HCT116 (cell line): ENCODE measurements at regions not wholly inside any gene's neighbourhood (a gene's known extent, or its start where the extent isn't known, plus 50 kb on each side); places are given as distances from the start of the nearest gene placed in this dataset.

Source experiments
- ATAC-seq: fragments of 200-7000 bp; cut with Tn5 transposase; 2 replicates; pipeline ENCODE4 v1.9.1; 2020; ENCODE audit warnings: mild to moderate bottlenecking, moderate library complexity
- BruUV-seq: library from RNA; stranded (reverse); fragments of 400-500 nt; replicated peaks from 2 replicates; lab custom pipeline; 2021; lab: Mats Ljungman, UMichigan
- CTCF ChIA-PET: fragments of 300-600 bp; sonication (Branson Sonifier 250); formaldehyde crosslinking; loops from one replicate; lab custom pipeline; 2021; ENCODE audit warnings: antibody characterized with exemption; lab: Charles Lee
- POLR2A ChIA-PET: fragments of 300-600, 350-600 bp; sonication (Branson Sonifier 250); formaldehyde crosslinking; loops from one replicate; lab custom pipeline; 2021; ENCODE audit warnings: antibody characterized with exemption; lab: Charles Lee
- RAD21 ChIA-PET, 2 experiments: fragments of 300-600 bp; sonication (Branson Sonifier 250); formaldehyde crosslinking; loops; one replicate each; lab custom pipeline; 2023; ENCODE audit warnings: low total read pairs in 2 of 2; ENCODE audit not compliant: uncharacterized antibody in 2 of 2, unreplicated experiment in 2 of 2, low non-redundant PET in 1 of 2; lab: Charles Lee
- DNase-seq: peaks from one replicate; pipeline ENCODE4 v3.0.0-alpha.2; 2010; ENCODE audit warnings: low read depth, low spot score
- H2AFZ ChIP-seq: fragments of 200-600 bp; shearing (Covaris generic), sonication (generic); 2 replicates; pipeline ENCODE4 v1.6.1; 2017; ENCODE audit warnings: low read depth, mixed run types, mixed read lengths, antibody characterized with exemption, low read length; ENCODE audit not compliant: poor library complexity, severe bottlenecking
- H3K27ac ChIP-seq: 2 replicates; pipeline ENCODE4 v1.5.1; 2012; ENCODE audit warnings: low read depth, low read length
- H3K27me3 ChIP-seq: fragments of 200-600 bp; sonication (generic); 2 replicates; pipeline ENCODE4 v1.6.1; 2016; ENCODE audit warnings: mixed run types, low read length, mixed read lengths; ENCODE audit not compliant: insufficient read depth
- H3K36me3 ChIP-seq, 2 experiments: fragments of 200-500 bp in 1 of 2; fragments of 200-600 bp in 1 of 2; sonication (Bioruptor generic) in 1 of 2; sonication (generic) in 1 of 2; 2 replicates each; pipeline versions ENCODE4 v1.5.1 to v1.6.1; 2014 to 2016; ENCODE audit warnings: low read length in 2 of 2, inconsistent platforms in 1 of 2, mixed read lengths in 1 of 2, mixed run types in 1 of 2; ENCODE audit not compliant: insufficient read depth in 2 of 2, control insufficient read depth in 1 of 2
- H3K4me1 ChIP-seq, 2 experiments: fragments of 200-600 bp in 1 of 2; sonication (generic) in 1 of 2; 2 replicates each; pipeline versions ENCODE4 v1.5.1 to v1.6.1; 2012 to 2017; ENCODE audit warnings: low read length in 2 of 2, inconsistent platforms in 1 of 2, mild to moderate bottlenecking in 1 of 2, mixed read lengths in 1 of 2, mixed run types in 1 of 2, moderate library complexity in 1 of 2; ENCODE audit not compliant: insufficient read depth in 2 of 2, control insufficient read depth in 1 of 2
- H3K4me2 ChIP-seq: fragments of 200-600 bp; sonication (generic); 2 replicates; pipeline ENCODE4 v1.6.1; 2017; ENCODE audit warnings: mixed run types, low read length, mixed read lengths
- H3K4me3 ChIP-seq, 2 experiments: fragments of 200-600 bp in 1 of 2; sonication (generic) in 1 of 2; replicated peaks in 1 of 2; 2 replicates each; pipeline ENCODE4 v1.5.1; 2011 to 2016; ENCODE audit warnings: low read length in 2 of 2, control low read depth in 1 of 2, low read depth in 1 of 2, mild to moderate bottlenecking in 1 of 2, mixed read lengths in 1 of 2, mixed run types in 1 of 2
- H3K79me2 ChIP-seq: fragments of 200-600 bp; sonication (generic); 2 replicates; pipeline ENCODE4 v1.6.1; 2017; ENCODE audit warnings: mild to moderate bottlenecking, mixed run types, low read length, moderate library complexity, mixed read lengths; ENCODE audit not compliant: insufficient read depth
- H3K9ac ChIP-seq: fragments of 200-600 bp; sonication (generic); 2 replicates; pipeline ENCODE4 v1.6.1; 2016; ENCODE audit warnings: low read length, mixed read lengths
- H3K9me2 ChIP-seq: fragments of 200-600 bp; sonication (generic), shearing (Covaris generic); 2 replicates; pipeline ENCODE4 v1.6.1; 2017; ENCODE audit warnings: mixed run types, mild to moderate bottlenecking, moderate library complexity; ENCODE audit not compliant: insufficient read depth
- H3K9me3 ChIP-seq, 2 experiments: fragments of 200-500 bp in 1 of 2; fragments of 200-600 bp in 1 of 2; sonication (Bioruptor generic) in 1 of 2; sonication (generic) in 1 of 2; 2 replicates each; pipeline ENCODE4 v1.6.1; 2014 to 2017; ENCODE audit warnings: low read length in 2 of 2, mixed read lengths in 2 of 2, inconsistent platforms in 1 of 2, low read depth in 1 of 2, mild to moderate bottlenecking in 1 of 2, mixed run types in 1 of 2, moderate library complexity in 1 of 2; ENCODE audit not compliant: control insufficient read depth in 1 of 2, insufficient read depth in 1 of 2
- H4K20me1 ChIP-seq: fragments of 200-600 bp; sonication (generic), shearing (Covaris generic); 2 replicates; pipeline ENCODE4 v1.6.1; 2017; ENCODE audit warnings: mixed run types, mild to moderate bottlenecking, moderate library complexity; ENCODE audit not compliant: insufficient read depth
- CBX3 ChIP-seq: IDR thresholded peaks from 2 replicates; pipeline ENCODE4 v1.6.1; 2012; ENCODE audit warnings: low read depth
- CEBPB ChIP-seq: IDR thresholded peaks from 2 replicates; pipeline ENCODE4 v1.6.1; 2012; ENCODE audit warnings: low read depth
- CTCF ChIP-seq, 3 experiments: fragments of 200-600 bp in 1 of 3; sonication (generic) in 1 of 3; IDR thresholded peaks in 2 of 3; conservative IDR thresholded peaks in 1 of 3; 2 replicates each; pipeline ENCODE4 v1.5.1; 2012 to 2017; ENCODE audit warnings: low read depth in 2 of 3, low read length in 2 of 3, antibody characterized with exemption in 1 of 3, borderline replicate concordance in 1 of 3, control low read depth in 1 of 3, mild to moderate bottlenecking in 1 of 3, mixed read lengths in 1 of 3, mixed run types in 1 of 3, moderate library complexity in 1 of 3; ENCODE audit not compliant: insufficient read depth in 1 of 3
- EGR1 ChIP-seq: IDR thresholded peaks from 2 replicates; pipeline ENCODE4 v1.6.1; 2012; ENCODE audit warnings: low read depth
- FOSL1 ChIP-seq: IDR thresholded peaks from 2 replicates; pipeline ENCODE4 v1.6.1; 2012; ENCODE audit warnings: low read depth
- MAX ChIP-seq: IDR thresholded peaks from 2 replicates; pipeline ENCODE4 v1.6.1; 2012
- POLR2A ChIP-seq: IDR thresholded peaks from 2 replicates; pipeline ENCODE4 v1.7.0; 2011; ENCODE audit warnings: borderline replicate concordance; ENCODE audit not compliant: insufficient read depth, insufficient read length; ENCODE audit errors: extremely low read depth
- RAD21 ChIP-seq: IDR thresholded peaks from 2 replicates; pipeline ENCODE4 v1.6.1; 2012; ENCODE audit warnings: low read depth, mild to moderate bottlenecking
- REST ChIP-seq: IDR thresholded peaks from 2 replicates; pipeline ENCODE4 v1.6.1; 2012; ENCODE audit warnings: low read depth
- SIN3A ChIP-seq: IDR thresholded peaks from 2 replicates; pipeline ENCODE4 v1.6.1; 2012; ENCODE audit warnings: low read depth
- SP1 ChIP-seq: IDR thresholded peaks from 2 replicates; pipeline ENCODE4 v1.6.1; 2012; ENCODE audit warnings: low read depth
- SRF ChIP-seq: IDR thresholded peaks from 2 replicates; pipeline ENCODE4 v1.6.1; 2012; ENCODE audit warnings: low read depth
- YY1 ChIP-seq: IDR thresholded peaks from 2 replicates; pipeline ENCODE4 v1.6.1; 2011; ENCODE audit warnings: low read length, low read depth, moderate library complexity, mild to moderate bottlenecking; ENCODE audit not compliant: insufficient replicate concordance; ENCODE audit errors: extremely low read depth
- ZFX ChIP-seq: fragments of 450-650 bp; IDR thresholded peaks from 2 replicates; pipeline ENCODE4 v1.6.1; 2017
- ZNF274 ChIP-seq: fragments of 200-500 bp; sonication (Bioruptor generic); IDR thresholded peaks from 2 replicates; pipeline ENCODE4 v1.6.1; 2014; ENCODE audit warnings: mild to moderate bottlenecking, low read depth, low read length, inconsistent platforms
- intact Hi-C: fragments of 100-400 bp; cut with micrococcal nuclease; formaldehyde crosslinking; loops from 2 replicates; pipeline ENCODE4 v1.10.0; 2022

GRCh38 chr4:161187569-161187968, 976.2 kb downstream of the FSTL5 start:
- ATAC-seq (no peak), DNase-seq (no peak)
- intact Hi-C loops: no loop called here
- Histone ChIP-seq H2AFZ (no peak overlapping the region), H3K27me3 (no peaks in the 10 kb centered on the region), H3K79me2 (no peaks in the 10 kb centered on the region), H3K9me2 (no peaks in the 10 kb centered on the region), H3K9me3 (no peaks in the 10 kb centered on the region), H3K4me3 (no peak overlapping the region), H3K9ac (no peak overlapping the region)
- POLR2A ChIA-PET: no interaction called here
- CTCF ChIA-PET: no interaction called here
- TF ChIP-seq CEBPB (0 out of 2 replicates have a peak, but pooled peaks have one; percentile 42), REST (no peak)
- TF ChIP-seq, all 23 proteins: peak for 1
- H3K27ac ChIP-seq: no peak overlapping the region
- H3K4me2 ChIP-seq: no peak overlapping the region
- H3K36me3 ChIP-seq: no peaks in the 10 kb centered on the region
- RAD21 ChIA-PET: no interaction called here
- H3K4me1 ChIP-seq: no peaks in the 10 kb centered on the region
- no peaks in the 10 kb centered on the region for H4K20me1 ChIP-seq
- BruUV-seq: no TSS peak

GRCh38 chr4:161186750-161187149, 977.0 kb downstream of the FSTL5 start:
- no peak overlapping the region for H3K27ac ChIP-seq
- H3K4me3 ChIP-seq: no peak overlapping the region
- no TSS peak for BruUV-seq
- CTCF ChIA-PET: no interaction called here
- DNase-seq (no peak), ATAC-seq (no peak)
- POLR2A ChIA-PET: no interaction called here
- H3K9me2 ChIP-seq: no peaks in the 10 kb centered on the region
- H4K20me1 ChIP-seq: no peaks in the 10 kb centered on the region
- no peaks in the 10 kb centered on the region for H3K27me3 ChIP-seq
- no peaks in the 10 kb centered on the region for H3K36me3 ChIP-seq
- no peak overlapping the region for H3K4me2 ChIP-seq
- intact Hi-C loops: no loop called here
- no peak overlapping the region for H3K9ac ChIP-seq
- no peaks in the 10 kb centered on the region for H3K9me3 ChIP-seq
- RAD21 ChIA-PET: no interaction called here
- no peaks in the 10 kb centered on the region for H3K79me2 ChIP-seq
- H2AFZ ChIP-seq: no peak overlapping the region
- H3K4me1 ChIP-seq: no peaks in the 10 kb centered on the region
- TF ChIP-seq POLR2A (no peak), MAX (no peak), FOSL1 (no peak), SIN3A (no peak), YY1 (no peak), RAD21 (no peak), EGR1 (no peak), SP1 (no peak), SRF (no peak), CTCF (IDR thresholded peaks at IDR 0.05 in 2 of 3, conservative IDR thresholded peaks at IDR 0.05 in 1 of 3; ENCODE audit: borderline replicate concordance in 1 of 3, insufficient read depth in 1 of 3, low read depth in 2 of 3, low read length in 2 of 3) (no peak), CBX3 (no peak), ZNF274 (no peak), ZFX (no peak)
